NT2/D1 (cell line): ENCODE measurements at regions not wholly inside any gene's neighbourhood (a gene's known extent, or its start where the extent isn't known, plus 50 kb on each side); places are given as distances from the start of the nearest gene placed in this dataset.

ENCODE experiments used
- DNase-seq: peaks from one replicate; pipeline ENCODE4 v3.0.0-alpha.2; 2011; ENCODE audit warnings: low read depth, low spot score
- H3K27me3 ChIP-seq: 2 replicates; pipeline ENCODE4 v1.6.0; 2011; ENCODE audit warnings: mild to moderate bottlenecking; ENCODE audit not compliant: insufficient read length, insufficient read depth
- H3K36me3 ChIP-seq: 2 replicates; pipeline ENCODE4 v1.6.1; 2011; ENCODE audit warnings: mild to moderate bottlenecking, low read length, mixed read lengths; ENCODE audit not compliant: insufficient read depth, insufficient read length
- H3K4me1 ChIP-seq: 2 replicates; pipeline ENCODE4 v1.5.1; 2011; ENCODE audit not compliant: insufficient read depth, insufficient read length
- H3K4me3 ChIP-seq: 2 replicates; pipeline ENCODE4 v1.5.1; 2011; ENCODE audit warnings: low read depth; ENCODE audit not compliant: insufficient read length
- H3K9ac ChIP-seq: 2 replicates; pipeline ENCODE4 v1.6.0; 2011; ENCODE audit warnings: low read depth; ENCODE audit not compliant: insufficient read length
- H3K9me3 ChIP-seq: 2 replicates; pipeline ENCODE4 v1.5.1; 2011; ENCODE audit warnings: mild to moderate bottlenecking, low read length; ENCODE audit not compliant: insufficient read depth
- SUZ12 ChIP-seq: IDR thresholded peaks from 2 replicates; pipeline ENCODE4 v1.6.1; 2011; ENCODE audit not compliant: insufficient read length, insufficient read depth; ENCODE audit errors: extremely low read depth
- YY1 ChIP-seq: IDR thresholded peaks from 2 replicates; pipeline ENCODE4 v1.6.1; 2011; ENCODE audit not compliant: insufficient read length, insufficient read depth
- ZNF274 ChIP-seq: IDR thresholded peaks from 2 replicates; pipeline ENCODE4 v1.6.1; 2011; ENCODE audit warnings: mild to moderate bottlenecking, low read depth, low read length

- Histone ChIP-seq H3K9me3 (no peaks in the 10 kb centered on the region), H3K27me3 (no peaks in the 10 kb centered on the region), H3K4me1 (no peaks in the 10 kb centered on the region), H3K4me3 (no peak overlapping the region), H3K9ac (no peak overlapping the region), H3K36me3 (no peaks in the 10 kb centered on the region)
- no peak for DNase-seq
- TF ChIP-seq YY1 (no peak), ZNF274 (no peak), SUZ12 (no peak)
Measured at GRCh38 chr16:59168461-59169114, 434.5 kb upstream of the GOT2 start.

GRCh38 chr16:59164461-59164860 is 430.3 kb upstream of the GOT2 start:
- Histone ChIP-seq H3K4me3 (no peak overlapping the region), H3K27me3 (no peaks in the 10 kb centered on the region)
- no peak for DNase-seq

GRCh38 chr16:59163371-59164055 is 429.4 kb upstream of the GOT2 start:
- no peaks in the 10 kb centered on the region for H3K9me3 ChIP-seq
- H3K4me1 ChIP-seq: no peaks in the 10 kb centered on the region
- TF ChIP-seq SUZ12: no peak
- TF ChIP-seq ZNF274: no peak
- DNase-seq: no peak
- no peaks in the 10 kb centered on the region for H3K27me3 ChIP-seq
- no peaks in the 10 kb centered on the region for H3K36me3 ChIP-seq
- H3K9ac ChIP-seq: no peak overlapping the region
- no peak overlapping the region for H3K4me3 ChIP-seq

More at GRCh38 chr16:59164461-59164860, 430.3 kb upstream of the GOT2 start:
- no peaks in the 10 kb centered on the region for H3K4me1 ChIP-seq
- no peaks in the 10 kb centered on the region for H3K36me3 ChIP-seq
- H3K9ac ChIP-seq: no peak overlapping the region
- TF ChIP-seq YY1: no peak
- TF ChIP-seq SUZ12: no peak
- TF ChIP-seq ZNF274: no peak
- no peaks in the 10 kb centered on the region for H3K9me3 ChIP-seq

- TF ChIP-seq ZNF274: no peak
- TF ChIP-seq YY1: no peak
- no peak for TF ChIP-seq SUZ12
Measured at GRCh38 chr16:59161679-59162078, 427.6 kb upstream of the GOT2 start.

GRCh38 chr16:59154295-59154694 is 420.2 kb upstream of the GOT2 start:
- no peaks in the 10 kb centered on the region for H3K9me3 ChIP-seq
- H3K27me3 ChIP-seq: no peaks in the 10 kb centered on the region
- H3K9ac ChIP-seq: no peak overlapping the region
- no peak for DNase-seq
- no peaks in the 10 kb centered on the region for H3K4me1 ChIP-seq
- no peaks in the 10 kb centered on the region for H3K36me3 ChIP-seq
- TF ChIP-seq YY1: no peak
- no peak for TF ChIP-seq SUZ12
- no peak for TF ChIP-seq ZNF274
- no peak overlapping the region for H3K4me3 ChIP-seq

More at GRCh38 chr16:59161679-59162078, 427.6 kb upstream of the GOT2 start:
- no peak for DNase-seq
- no peaks in the 10 kb centered on the region for H3K27me3 ChIP-seq
- no peak overlapping the region for H3K4me3 ChIP-seq
- H3K9me3 ChIP-seq: no peaks in the 10 kb centered on the region
- peak overlapping the region; percentile 44 for H3K9ac ChIP-seq
- H3K36me3 ChIP-seq: no peaks in the 10 kb centered on the region
- no peaks in the 10 kb centered on the region for H3K4me1 ChIP-seq

GRCh38 chr16:59148769-59149155 is 414.6 kb upstream of the GOT2 start:
- H3K9me3 ChIP-seq: no peaks in the 10 kb centered on the region
- H3K9ac ChIP-seq: no peak overlapping the region
- no peak for DNase-seq
- no peaks in the 10 kb centered on the region for H3K36me3 ChIP-seq
- H3K4me3 ChIP-seq: no peak overlapping the region
- H3K4me1 ChIP-seq: no peaks in the 10 kb centered on the region
- TF ChIP-seq YY1: no peak
- TF ChIP-seq ZNF274: no peak
- no peak for TF ChIP-seq SUZ12
- H3K27me3 ChIP-seq: no peaks in the 10 kb centered on the region

GRCh38 chr16:59148056-59148768 is 414.1 kb upstream of the GOT2 start:
- H3K27me3 ChIP-seq: no peaks in the 10 kb centered on the region
- H3K4me1 ChIP-seq: no peaks in the 10 kb centered on the region
- no peak overlapping the region for H3K4me3 ChIP-seq
- no peak overlapping the region for H3K9ac ChIP-seq
- no peak for TF ChIP-seq YY1
- TF ChIP-seq ZNF274: no peak
- no peak for TF ChIP-seq SUZ12
- no peaks in the 10 kb centered on the region for H3K36me3 ChIP-seq
- H3K9me3 ChIP-seq: no peaks in the 10 kb centered on the region
- no peak for DNase-seq
